ENCODE measurements at regions not wholly inside any gene's neighbourhood (a gene's known extent, or its start where the extent isn't known, plus 50 kb on each side); places are given as distances from the start of the nearest gene placed in this dataset.

- POLR2A ChIA-PET = no interaction called here
- Histone ChIP-seq H3K4me3 (ENCODE audit: low read depth, low read length) (no peak overlapping the region), H3K4me1 (ENCODE audit: control insufficient read depth, insufficient read depth, low read length) (peaks cover 3% of the 10 kb centered on the region), H3K27ac (ENCODE audit: extremely low read depth, low read depth, low read length) (no peak overlapping the region), H3K36me3 (ENCODE audit: control insufficient read depth in 2 of 2, insufficient read depth in 1 of 2, low read length in 2 of 2) (no peaks in the 10 kb centered on the region), H3K9me3 (ENCODE audit: control insufficient read depth, insufficient read depth, low read depth, low read length) (no peaks in the 10 kb centered on the region)
- TF ChIP-seq SALL2 (tag by site-specific recombination; IDR thresholded peaks at IDR 0.05; ENCODE audit: borderline replicate concordance) (no peak), ZNF585B (tag by site-specific recombination; IDR thresholded peaks at IDR 0.05) (0 out of 2 replicates have a peak, but pooled peaks have one; percentile 15)
- CTCF ChIA-PET = no interaction called here
These were observed 365.2 kb downstream of the HGF start for GRCh38 chr7:81404669-81405068.

DNA sequence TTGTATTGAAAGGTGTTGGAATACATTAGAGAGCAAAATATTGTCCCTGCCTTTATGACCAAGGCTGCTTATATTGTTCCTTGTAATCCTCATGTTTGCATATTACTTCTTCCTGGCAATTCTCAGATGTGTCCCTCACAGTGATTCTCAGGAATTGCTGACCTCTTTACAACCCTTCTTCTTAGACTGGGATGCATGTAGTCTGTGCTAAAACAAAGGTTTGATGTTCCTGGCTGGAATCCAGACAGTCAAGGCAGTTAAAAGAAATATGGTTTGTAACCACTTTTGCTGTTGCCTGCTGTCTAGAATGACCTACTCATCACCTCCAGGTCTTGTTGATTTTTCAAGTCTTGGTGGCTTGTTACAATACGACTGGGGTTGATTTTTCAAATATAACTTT, 367.6 kb downstream of the HGF start:
- CTCF ChIA-PET = no interaction called here
- no peak overlapping the region for H3K4me3 ChIP-seq (ENCODE audit: low read depth, low read length)
- H3K4me1 ChIP-seq (ENCODE audit: control insufficient read depth, insufficient read depth, low read length) = peaks cover 3% of the 10 kb centered on the region
- no peaks in the 10 kb centered on the region for H3K36me3 ChIP-seq (ENCODE audit: control insufficient read depth in 2 of 2, insufficient read depth in 1 of 2, low read length in 2 of 2)
- TF ChIP-seq ZNF624 (tag by site-specific recombination; IDR thresholded peaks at IDR 0.05) (no peak), ZNF530 (tag by site-specific recombination; IDR thresholded peaks at IDR 0.05; ENCODE audit: low read depth) (no peak), INSM2 (tag by site-specific recombination; IDR thresholded peaks at IDR 0.05) (no peak)
- H3K9me3 ChIP-seq (ENCODE audit: control insufficient read depth, insufficient read depth, low read depth, low read length) = no peaks in the 10 kb centered on the region
- POLR2A ChIA-PET = no interaction called here
- no peak overlapping the region for H3K27ac ChIP-seq (ENCODE audit: extremely low read depth, low read depth, low read length)

GRCh38 chr7:81399471-81399870, 370.4 kb downstream of the HGF start:
- peaks cover 3% of the 10 kb centered on the region for H3K4me1 ChIP-seq (ENCODE audit: control insufficient read depth, insufficient read depth, low read length)
- H3K36me3 ChIP-seq (ENCODE audit: control insufficient read depth in 2 of 2, insufficient read depth in 1 of 2, low read length in 2 of 2) = no peaks in the 10 kb centered on the region
- H3K9me3 ChIP-seq (ENCODE audit: control insufficient read depth, insufficient read depth, low read depth, low read length) = no peaks in the 10 kb centered on the region
- H3K27ac ChIP-seq (ENCODE audit: extremely low read depth, low read depth, low read length) = no peak overlapping the region
- H3K4me3 ChIP-seq (ENCODE audit: low read depth, low read length) = no peak overlapping the region
- CTCF ChIA-PET = no interaction called here
- POLR2A ChIA-PET = no interaction called here
- TF ChIP-seq, protein P1, sequence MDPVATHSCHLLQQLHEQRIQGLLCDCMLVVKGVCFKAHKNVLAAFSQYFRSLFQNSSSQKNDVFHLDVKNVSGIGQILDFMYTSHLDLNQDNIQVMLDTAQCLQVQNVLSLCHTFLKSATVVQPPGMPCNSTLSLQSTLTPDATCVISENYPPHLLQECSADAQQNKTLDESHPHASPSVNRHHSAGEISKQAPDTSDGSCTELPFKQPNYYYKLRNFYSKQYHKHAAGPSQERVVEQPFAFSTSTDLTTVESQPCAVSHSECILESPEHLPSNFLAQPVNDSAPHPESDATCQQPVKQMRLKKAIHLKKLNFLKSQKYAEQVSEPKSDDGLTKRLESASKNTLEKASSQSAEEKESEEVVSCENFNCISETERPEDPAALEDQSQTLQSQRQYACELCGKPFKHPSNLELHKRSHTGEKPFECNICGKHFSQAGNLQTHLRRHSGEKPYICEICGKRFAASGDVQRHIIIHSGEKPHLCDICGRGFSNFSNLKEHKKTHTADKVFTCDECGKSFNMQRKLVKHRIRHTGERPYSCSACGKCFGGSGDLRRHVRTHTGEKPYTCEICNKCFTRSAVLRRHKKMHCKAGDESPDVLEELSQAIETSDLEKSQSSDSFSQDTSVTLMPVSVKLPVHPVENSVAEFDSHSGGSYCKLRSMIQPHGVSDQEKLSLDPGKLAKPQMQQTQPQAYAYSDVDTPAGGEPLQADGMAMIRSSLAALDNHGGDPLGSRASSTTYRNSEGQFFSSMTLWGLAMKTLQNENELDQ (tag by site-specific recombination; IDR thresholded peaks at IDR 0.05; ENCODE audit: low read depth) = no peak
- TF ChIP-seq ZNF391 (tag by site-specific recombination; IDR thresholded peaks at IDR 0.05; ENCODE audit: borderline replicate concordance, low read depth) (no peak), GLI4 (tag by site-specific recombination; IDR thresholded peaks at IDR 0.05) (no peak), ELK4 (IDR thresholded peaks at IDR 0.05; ENCODE audit: borderline replicate concordance, low read depth, low read length) (no peak), ZNF473 (tag by site-specific recombination; IDR thresholded peaks at IDR 0.05) (no peak), ZBTB1 (tag by site-specific recombination; IDR thresholded peaks at IDR 0.05) (no peak), ZNF280C (tag by site-specific recombination; IDR thresholded peaks at IDR 0.05) (no peak), KLF1 (tag by site-specific recombination; IDR thresholded peaks at IDR 0.05) (no peak), ZNF169 (tag by site-specific recombination; IDR thresholded peaks at IDR 0.05) (no peak), ZNF2 (tag by site-specific recombination; IDR thresholded peaks at IDR 0.05) (no peak), ZNF558 (tag by site-specific recombination; IDR thresholded peaks at IDR 0.05) (no peak), ZNF585B (tag by site-specific recombination; IDR thresholded peaks at IDR 0.05) (no peak), ZNF792 (tag by site-specific recombination; IDR thresholded peaks at IDR 0.05) (no peak), ZNF624 (tag by site-specific recombination; IDR thresholded peaks at IDR 0.05) (no peak)
- TF ChIP-seq, protein P2, sequence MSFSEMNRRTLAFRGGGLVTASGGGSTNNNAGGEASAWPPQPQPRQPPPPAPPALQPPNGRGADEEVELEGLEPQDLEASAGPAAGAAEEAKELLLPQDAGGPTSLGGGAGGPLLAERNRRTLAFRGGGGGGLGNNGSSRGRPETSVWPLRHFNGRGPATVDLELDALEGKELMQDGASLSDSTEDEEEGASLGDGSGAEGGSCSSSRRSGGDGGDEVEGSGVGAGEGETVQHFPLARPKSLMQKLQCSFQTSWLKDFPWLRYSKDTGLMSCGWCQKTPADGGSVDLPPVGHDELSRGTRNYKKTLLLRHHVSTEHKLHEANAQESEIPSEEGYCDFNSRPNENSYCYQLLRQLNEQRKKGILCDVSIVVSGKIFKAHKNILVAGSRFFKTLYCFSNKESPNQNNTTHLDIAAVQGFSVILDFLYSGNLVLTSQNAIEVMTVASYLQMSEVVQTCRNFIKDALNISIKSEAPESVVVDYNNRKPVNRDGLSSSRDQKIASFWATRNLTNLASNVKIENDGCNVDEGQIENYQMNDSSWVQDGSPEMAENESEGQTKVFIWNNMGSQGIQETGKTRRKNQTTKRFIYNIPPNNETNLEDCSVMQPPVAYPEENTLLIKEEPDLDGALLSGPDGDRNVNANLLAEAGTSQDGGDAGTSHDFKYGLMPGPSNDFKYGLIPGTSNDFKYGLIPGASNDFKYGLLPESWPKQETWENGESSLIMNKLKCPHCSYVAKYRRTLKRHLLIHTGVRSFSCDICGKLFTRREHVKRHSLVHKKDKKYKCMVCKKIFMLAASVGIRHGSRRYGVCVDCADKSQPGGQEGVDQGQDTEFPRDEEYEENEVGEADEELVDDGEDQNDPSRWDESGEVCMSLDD (tag by site-specific recombination; IDR thresholded peaks at IDR 0.05) = no peak
